ENCODE measurements at regions not wholly inside any gene's neighbourhood (a gene's known extent, or its start where the extent isn't known, plus 50 kb on each side); places are given as distances from the start of the nearest gene placed in this dataset.
A peak's percentile ranks its signal among the peaks of the same experiment; 100 is the strongest.

DNA sequence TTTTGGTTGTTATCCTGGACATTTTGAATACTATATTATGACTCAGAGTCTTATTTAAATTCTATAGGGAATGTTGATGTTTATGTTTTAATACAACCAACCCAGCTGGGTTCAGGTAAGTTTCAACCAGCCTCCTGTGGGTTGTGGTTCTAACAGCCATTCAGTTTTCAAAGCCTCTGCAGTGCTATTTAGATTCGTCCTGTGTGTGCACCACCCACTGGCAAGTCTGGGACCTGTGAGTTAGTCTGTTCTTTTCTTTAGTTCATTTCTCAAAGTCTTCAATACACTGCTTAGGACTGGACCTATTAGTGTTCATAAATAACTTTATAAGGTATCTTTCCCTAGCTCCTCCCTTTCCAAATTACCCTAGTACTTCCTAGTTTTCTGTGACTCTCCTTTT is 170.6 kb downstream of the TMEM132E start:
- TF ChIP-seq, protein P1, sequence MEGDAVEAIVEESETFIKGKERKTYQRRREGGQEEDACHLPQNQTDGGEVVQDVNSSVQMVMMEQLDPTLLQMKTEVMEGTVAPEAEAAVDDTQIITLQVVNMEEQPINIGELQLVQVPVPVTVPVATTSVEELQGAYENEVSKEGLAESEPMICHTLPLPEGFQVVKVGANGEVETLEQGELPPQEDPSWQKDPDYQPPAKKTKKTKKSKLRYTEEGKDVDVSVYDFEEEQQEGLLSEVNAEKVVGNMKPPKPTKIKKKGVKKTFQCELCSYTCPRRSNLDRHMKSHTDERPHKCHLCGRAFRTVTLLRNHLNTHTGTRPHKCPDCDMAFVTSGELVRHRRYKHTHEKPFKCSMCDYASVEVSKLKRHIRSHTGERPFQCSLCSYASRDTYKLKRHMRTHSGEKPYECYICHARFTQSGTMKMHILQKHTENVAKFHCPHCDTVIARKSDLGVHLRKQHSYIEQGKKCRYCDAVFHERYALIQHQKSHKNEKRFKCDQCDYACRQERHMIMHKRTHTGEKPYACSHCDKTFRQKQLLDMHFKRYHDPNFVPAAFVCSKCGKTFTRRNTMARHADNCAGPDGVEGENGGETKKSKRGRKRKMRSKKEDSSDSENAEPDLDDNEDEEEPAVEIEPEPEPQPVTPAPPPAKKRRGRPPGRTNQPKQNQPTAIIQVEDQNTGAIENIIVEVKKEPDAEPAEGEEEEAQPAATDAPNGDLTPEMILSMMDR (conservative IDR thresholded peaks at IDR 0.05; ENCODE audit: low read depth in 2 of 2), result peak in 1 of 2 experiments; percentile 34; a peak in 1 of 4 replicates
- TF ChIP-seq, protein P2, sequence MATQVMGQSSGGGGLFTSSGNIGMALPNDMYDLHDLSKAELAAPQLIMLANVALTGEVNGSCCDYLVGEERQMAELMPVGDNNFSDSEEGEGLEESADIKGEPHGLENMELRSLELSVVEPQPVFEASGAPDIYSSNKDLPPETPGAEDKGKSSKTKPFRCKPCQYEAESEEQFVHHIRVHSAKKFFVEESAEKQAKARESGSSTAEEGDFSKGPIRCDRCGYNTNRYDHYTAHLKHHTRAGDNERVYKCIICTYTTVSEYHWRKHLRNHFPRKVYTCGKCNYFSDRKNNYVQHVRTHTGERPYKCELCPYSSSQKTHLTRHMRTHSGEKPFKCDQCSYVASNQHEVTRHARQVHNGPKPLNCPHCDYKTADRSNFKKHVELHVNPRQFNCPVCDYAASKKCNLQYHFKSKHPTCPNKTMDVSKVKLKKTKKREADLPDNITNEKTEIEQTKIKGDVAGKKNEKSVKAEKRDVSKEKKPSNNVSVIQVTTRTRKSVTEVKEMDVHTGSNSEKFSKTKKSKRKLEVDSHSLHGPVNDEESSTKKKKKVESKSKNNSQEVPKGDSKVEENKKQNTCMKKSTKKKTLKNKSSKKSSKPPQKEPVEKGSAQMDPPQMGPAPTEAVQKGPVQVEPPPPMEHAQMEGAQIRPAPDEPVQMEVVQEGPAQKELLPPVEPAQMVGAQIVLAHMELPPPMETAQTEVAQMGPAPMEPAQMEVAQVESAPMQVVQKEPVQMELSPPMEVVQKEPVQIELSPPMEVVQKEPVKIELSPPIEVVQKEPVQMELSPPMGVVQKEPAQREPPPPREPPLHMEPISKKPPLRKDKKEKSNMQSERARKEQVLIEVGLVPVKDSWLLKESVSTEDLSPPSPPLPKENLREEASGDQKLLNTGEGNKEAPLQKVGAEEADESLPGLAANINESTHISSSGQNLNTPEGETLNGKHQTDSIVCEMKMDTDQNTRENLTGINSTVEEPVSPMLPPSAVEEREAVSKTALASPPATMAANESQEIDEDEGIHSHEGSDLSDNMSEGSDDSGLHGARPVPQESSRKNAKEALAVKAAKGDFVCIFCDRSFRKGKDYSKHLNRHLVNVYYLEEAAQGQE (IDR thresholded peaks at IDR 0.05; ENCODE audit: unreplicated experiment), result no peak
